ENCODE measurements at regions not wholly inside any gene's neighbourhood (a gene's known extent, or its start where the extent isn't known, plus 50 kb on each side); places are given as distances from the start of the nearest gene placed in this dataset.
"Not testable (repeated sequence)": the region's sequence is repeated elsewhere in the genome, so short reads cannot be mapped to it uniquely, and the experiment has no call there.

DNA sequence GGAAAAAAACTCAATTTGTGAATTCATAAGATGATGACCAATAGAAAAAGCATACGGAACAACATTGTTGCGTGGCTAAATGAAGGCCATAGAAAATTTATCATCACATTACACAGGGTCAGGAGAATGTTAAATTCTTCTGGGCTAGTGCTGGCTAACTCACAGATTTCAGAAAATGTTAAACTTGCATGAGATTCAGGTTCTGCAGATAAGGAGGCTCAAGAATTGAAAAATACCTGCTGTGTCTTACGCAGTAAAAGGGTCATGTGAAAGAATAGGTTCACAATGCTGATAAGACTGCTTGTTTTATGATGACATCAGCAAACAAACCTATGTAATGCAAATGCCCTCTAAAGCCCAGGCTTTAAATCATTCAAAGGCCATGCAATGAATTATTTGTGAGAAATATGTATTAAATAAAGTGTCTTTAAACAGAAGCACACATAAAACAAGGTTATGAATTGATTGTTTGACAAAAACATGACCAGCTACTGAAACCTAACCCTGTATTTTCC, 378.8 kb downstream of the USP25 start:
- no peaks in the 10 kb centered on the region for H3K4me1 Mint-ChIP-seq
- DNase-seq = no peak
- no peaks in the 10 kb centered on the region for H3K27me3 Mint-ChIP-seq
- no peaks in the 10 kb centered on the region for H3K9me3 Mint-ChIP-seq
- no peaks in the 10 kb centered on the region for H3K36me3 Mint-ChIP-seq
- no peak overlapping the region for H3K27ac Mint-ChIP-seq
- no peak overlapping the region for H3K4me3 Mint-ChIP-seq

DNA sequence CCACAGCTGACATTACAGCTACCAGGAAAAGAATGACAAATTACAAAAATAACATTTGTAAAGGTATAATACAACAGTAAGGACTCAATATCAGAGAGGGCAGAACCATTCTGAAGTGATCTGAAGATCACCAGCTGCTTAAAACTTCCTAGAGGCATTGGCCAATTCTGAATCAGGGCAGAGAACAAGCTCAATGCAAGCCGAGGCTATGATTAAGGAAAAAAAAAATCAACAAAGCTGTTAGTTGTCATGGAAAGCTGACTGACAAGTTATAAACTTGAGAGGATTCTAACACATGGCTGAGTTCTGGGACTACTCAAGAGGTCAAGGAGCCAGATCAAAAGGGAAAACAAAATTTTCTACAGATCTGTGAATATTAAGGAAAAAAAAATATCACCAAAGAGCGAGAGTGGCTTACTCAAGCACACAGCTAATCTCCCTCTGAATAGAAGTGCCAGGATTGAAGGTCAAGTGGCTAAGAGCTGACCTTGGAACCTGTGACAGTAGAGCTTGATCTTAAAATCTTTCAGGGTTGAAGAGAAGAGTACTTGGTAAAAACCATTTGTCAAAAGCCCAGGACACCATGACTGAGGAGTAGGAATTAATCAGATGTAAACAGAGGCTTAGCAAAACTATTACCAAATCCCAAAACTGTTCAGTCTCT, 383.4 kb downstream of the USP25 start:
- peaks cover 1% of the 10 kb centered on the region for H3K9me3 Mint-ChIP-seq
- H3K27me3 Mint-ChIP-seq = no peaks in the 10 kb centered on the region
- H3K36me3 Mint-ChIP-seq = no peaks in the 10 kb centered on the region
- DNase-seq = no peak
- no peak overlapping the region for H3K4me3 Mint-ChIP-seq
- no peak overlapping the region for H3K27ac Mint-ChIP-seq
- no peaks in the 10 kb centered on the region for H3K4me1 Mint-ChIP-seq

DNA sequence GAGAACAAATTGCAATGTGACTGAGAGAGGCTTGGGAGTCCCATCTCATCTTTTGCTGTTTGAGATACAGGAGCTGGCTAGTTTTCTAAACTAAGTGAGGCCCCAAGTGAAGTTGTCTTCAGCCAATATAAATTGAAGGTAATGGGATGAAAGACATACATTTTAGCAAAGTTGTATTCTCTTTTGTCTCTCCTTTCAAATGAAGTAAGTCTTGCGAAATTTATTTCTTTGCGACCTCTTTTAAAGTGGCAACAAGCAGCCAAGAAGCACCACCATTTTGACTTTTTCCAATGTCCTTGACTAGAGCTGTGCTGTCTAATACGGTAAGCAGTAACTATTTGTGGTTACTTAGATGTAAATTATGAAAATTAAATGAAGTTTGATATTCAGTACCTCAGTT, 385.7 kb downstream of the USP25 start:
- peaks cover 1% of the 10 kb centered on the region for H3K9me3 Mint-ChIP-seq
- no peak overlapping the region for H3K27ac Mint-ChIP-seq
- DNase-seq = no peak
- no peak overlapping the region for H3K4me3 Mint-ChIP-seq
- no peaks in the 10 kb centered on the region for H3K27me3 Mint-ChIP-seq
- H3K4me1 Mint-ChIP-seq = no peaks in the 10 kb centered on the region
- no peaks in the 10 kb centered on the region for H3K36me3 Mint-ChIP-seq

DNA sequence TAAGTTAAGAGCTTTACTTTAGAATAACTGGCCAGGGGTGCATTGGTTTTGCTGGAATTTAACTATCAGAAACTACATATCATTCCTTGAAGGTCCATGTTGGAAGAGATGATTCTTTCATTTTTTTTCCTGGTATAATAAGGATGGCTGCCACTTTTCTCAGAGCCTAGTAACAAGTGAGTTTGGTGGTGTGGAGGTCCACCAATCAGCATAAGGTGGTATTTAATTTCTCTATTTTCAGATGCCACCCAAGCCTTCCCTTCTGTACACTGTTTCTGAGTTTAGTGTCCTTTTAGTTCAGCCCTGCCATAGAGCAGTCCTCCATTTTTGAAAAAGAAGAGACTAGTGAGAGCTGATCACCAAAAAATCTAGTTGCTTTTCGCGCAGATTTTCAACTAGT, 386.3 kb downstream of the USP25 start:
- no peak for DNase-seq
- Mint-ChIP-seq H3K9me3 (peaks cover 1% of the 10 kb centered on the region), H3K4me1 (no peaks in the 10 kb centered on the region), H3K27ac (no peak overlapping the region), H3K36me3 (no peaks in the 10 kb centered on the region), H3K27me3 (no peaks in the 10 kb centered on the region), H3K4me3 (no peak overlapping the region)

DNA sequence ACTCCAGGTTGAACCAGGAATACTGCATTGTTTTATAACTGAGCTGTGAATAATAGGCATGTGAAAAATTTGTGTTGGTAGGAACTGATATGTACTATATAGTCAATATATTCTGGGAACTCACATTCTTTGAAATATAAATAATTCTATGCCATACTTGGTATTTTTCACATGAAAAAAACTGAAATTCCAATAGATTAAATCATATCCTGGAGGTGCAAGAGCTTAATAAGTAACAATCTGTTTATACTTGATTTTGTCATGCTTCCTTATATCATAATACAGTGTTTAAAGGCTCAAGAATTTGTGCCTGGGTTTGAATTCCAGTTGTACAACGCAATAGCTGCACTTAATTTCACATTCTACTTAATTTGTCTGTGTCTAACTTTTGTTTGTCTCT, 387.0 kb downstream of the USP25 start:
- Mint-ChIP-seq H3K27me3 (no peaks in the 10 kb centered on the region), H3K36me3 (no peaks in the 10 kb centered on the region), H3K4me3 (no peak overlapping the region), H3K27ac (no peak overlapping the region), H3K4me1 (no peaks in the 10 kb centered on the region), H3K9me3 (peaks cover 1% of the 10 kb centered on the region)
- DNase-seq = no peak

DNA sequence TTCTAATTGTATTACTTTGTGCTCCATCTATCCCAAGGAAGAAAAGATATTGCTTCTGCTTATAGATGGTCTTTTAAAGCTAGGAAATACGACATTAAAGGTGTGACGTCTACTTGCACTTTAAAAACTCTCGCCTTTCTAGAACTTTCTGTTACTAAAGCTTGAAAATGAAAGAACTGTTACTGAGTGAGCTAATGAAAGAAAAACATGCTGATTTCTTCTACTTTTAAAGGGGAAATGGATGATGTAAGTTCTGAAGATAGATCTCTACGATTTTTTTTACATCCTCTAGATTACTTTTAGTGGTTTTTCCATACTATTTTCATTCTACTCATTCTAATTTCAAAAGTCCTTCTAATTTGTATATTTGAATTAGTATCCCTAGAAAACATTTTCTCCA, 387.5 kb downstream of the USP25 start:
- no peaks in the 10 kb centered on the region for H3K36me3 Mint-ChIP-seq
- no peak overlapping the region for H3K27ac Mint-ChIP-seq
- no peak overlapping the region for H3K4me3 Mint-ChIP-seq
- peaks cover 1% of the 10 kb centered on the region for H3K9me3 Mint-ChIP-seq
- no peak for DNase-seq
- no peaks in the 10 kb centered on the region for H3K27me3 Mint-ChIP-seq
- no peaks in the 10 kb centered on the region for H3K4me1 Mint-ChIP-seq

DNA sequence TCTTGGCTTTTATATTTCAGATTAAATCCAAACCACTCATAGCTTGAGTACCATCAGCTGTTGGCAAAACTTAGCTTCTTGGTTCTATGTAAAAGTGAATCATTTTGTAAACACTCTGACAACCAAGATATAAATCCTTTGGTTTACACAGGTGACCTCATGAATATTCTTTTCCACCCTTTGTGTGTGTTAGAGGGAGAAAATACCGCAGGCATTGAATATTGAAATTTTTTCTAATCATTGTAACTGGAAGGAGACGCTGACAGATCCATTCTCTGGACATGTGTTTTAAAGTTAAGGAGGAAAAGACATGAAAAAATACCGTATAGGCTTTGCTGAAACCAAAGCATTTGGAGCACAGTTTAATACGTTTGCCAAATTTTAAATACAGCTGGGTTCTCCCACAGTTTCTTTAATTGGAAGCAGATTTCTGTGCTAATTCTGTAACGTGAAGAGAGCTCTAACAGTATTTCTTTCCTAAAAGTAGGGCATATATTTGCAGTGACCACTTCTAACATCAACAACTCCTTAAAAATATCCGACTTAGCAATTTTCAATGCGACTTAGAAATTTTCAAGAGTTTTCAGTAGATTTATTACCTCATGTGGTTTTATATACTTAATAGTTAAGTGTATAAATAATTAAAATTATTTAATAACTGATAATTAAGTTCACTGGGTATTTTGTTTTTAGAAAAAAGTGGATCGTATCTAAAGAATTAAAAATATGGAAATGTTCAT, 388.2 kb downstream of the USP25 start:
- Mint-ChIP-seq H3K4me1 (no peaks in the 10 kb centered on the region), H3K36me3 (no peaks in the 10 kb centered on the region), H3K4me3 (no peak overlapping the region), H3K27me3 (no peaks in the 10 kb centered on the region), H3K27ac (no peak overlapping the region), H3K9me3 (peaks cover 1% of the 10 kb centered on the region)
- no peak for DNase-seq

DNA sequence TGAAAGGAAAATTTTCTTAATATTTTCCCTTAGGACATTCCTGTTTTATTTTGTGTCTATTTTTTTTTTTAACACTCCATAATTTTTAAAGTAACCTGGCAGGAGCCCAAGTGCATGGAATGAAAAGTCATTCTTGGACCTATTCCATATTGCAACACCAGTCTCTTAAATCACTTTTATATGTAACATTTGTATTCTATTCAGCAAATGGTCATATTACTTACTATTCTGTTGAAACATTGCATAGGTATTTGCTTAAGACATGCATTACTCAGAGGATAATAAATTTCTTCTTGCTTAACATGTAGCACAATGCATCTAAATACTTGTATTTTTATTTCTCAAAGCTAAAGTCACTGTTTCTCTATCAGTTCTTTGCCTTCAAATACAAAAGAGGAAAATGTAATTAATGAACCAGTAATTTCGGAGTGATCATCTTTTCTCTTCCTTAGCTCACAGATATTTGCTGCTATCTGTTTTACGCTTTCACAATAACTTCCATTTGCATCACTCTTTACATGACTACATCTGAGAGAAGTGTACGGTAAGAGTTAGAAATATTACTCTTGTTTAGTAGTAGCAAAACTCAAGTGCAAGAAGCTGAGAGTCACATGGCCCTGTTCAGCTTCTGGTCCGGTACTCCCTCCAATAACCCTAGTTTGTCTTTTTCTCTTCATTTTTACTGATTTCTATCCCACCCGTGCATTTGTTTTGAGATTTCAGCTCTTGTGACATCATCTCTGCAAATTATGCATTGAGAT, 394.8 kb downstream of the USP25 start:
- Mint-ChIP-seq H3K4me3 (no peak overlapping the region), H3K4me1 (no peaks in the 10 kb centered on the region), H3K36me3 (no peaks in the 10 kb centered on the region), H3K27ac (no peak overlapping the region), H3K27me3 (no peaks in the 10 kb centered on the region), H3K9me3 (no peaks in the 10 kb centered on the region)
- no peak for DNase-seq

DNA sequence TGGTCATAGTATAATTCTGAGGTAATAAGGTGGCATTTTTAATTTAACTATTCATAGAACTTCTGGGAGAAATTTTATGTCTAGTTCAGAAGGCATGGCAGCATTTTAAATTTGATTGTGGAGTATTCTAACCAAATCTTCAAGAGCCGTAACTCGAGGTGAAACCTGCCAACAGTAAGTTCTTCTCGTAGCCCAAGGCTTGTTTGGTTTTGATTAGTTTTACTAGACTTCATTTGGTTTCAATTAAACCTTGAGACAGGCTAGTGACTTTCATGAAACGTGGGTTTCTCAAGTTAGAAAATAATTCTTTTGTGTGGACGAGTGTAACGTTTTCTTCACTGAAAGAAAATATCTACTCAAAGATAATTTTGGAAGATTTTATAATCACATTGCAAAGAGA, 395.5 kb downstream of the USP25 start:
- Mint-ChIP-seq H3K27me3 (no peaks in the 10 kb centered on the region), H3K27ac (no peak overlapping the region), H3K4me1 (no peaks in the 10 kb centered on the region), H3K36me3 (no peaks in the 10 kb centered on the region), H3K4me3 (no peak overlapping the region), H3K9me3 (peaks cover 6% of the 10 kb centered on the region)
- no peak for DNase-seq

DNA sequence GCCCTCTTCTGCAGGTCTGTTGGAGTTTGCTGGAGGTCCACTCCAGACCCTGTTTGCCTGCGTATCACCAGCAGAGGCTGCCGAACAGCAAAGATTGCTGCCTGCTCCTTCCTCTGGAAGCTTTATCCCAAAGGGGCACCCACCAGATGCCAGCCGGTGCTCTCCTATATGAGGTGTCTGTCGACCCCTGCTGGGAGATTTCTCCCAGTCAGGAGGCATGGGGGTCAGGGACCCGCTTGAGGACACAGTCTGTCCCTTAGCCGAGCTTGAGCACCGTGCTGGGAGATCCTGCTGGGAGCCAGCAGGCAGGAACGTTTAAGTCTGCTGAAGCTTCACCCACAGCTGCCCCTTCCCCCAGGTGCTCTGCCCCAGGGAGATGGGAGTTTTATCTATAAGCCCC, 402.7 kb downstream of the USP25 start:
- not testable (repeated sequence) for H3K4me3 Mint-ChIP-seq, H3K36me3 Mint-ChIP-seq, H3K4me1 Mint-ChIP-seq, H3K27ac Mint-ChIP-seq, H3K27me3 Mint-ChIP-seq, DNase-seq
- H3K9me3 Mint-ChIP-seq = peaks cover 10% of the 10 kb centered on the region

DNA sequence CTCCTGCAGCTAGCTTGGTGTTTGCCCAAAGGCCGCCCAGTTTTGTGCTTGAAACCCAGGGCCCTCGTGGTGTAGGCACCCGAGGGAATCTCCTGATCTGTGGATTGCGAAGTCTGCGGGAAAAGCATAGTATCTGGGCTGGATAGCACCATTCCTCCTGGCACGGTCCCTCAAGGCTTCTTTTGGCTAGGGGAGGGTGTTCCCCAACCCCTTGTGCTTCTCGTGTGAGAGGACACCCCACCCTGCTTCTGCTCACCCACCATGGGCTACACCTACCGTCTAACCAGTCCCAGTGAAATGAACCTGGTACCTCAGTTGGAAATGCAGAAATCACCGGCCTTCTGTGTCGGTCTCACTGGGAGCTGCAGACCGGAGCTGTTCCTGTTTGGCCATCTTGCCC, 403.5 kb downstream of the USP25 start:
- no peak overlapping the region for H3K4me3 Mint-ChIP-seq
- peaks cover 10% of the 10 kb centered on the region for H3K9me3 Mint-ChIP-seq
- H3K27ac Mint-ChIP-seq = no peak overlapping the region

DNA sequence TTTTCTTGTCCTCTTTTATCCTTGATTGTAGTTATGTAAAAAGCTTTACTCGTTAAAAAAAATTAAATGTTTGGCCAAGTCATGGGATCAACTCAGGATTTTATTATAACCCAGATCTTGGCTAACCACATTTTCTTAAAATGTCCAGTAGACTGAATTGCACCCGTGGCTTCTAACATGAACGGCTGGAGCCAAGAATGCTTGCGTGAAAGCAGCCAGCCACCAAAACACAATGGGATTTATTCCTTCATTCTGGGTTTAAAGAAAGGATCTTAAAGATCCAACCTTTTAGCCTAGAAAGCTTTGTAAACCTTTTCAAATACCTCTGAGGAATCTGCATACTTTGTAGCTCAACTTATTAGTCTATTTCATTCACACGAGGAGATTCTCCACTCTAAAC, 404.4 kb downstream of the USP25 start:
- Mint-ChIP-seq H3K36me3 (no peaks in the 10 kb centered on the region), H3K27me3 (no peaks in the 10 kb centered on the region), H3K4me3 (no peak overlapping the region), H3K4me1 (no peaks in the 10 kb centered on the region), H3K27ac (no peak overlapping the region), H3K9me3 (peaks cover 10% of the 10 kb centered on the region)
- no peak for DNase-seq

More for the DNA sequence above, 403.5 kb downstream of the USP25 start:
- Mint-ChIP-seq H3K27me3 (no peaks in the 10 kb centered on the region), H3K4me1 (no peaks in the 10 kb centered on the region), H3K36me3 (no peaks in the 10 kb centered on the region)
- no peak for DNase-seq

DNA sequence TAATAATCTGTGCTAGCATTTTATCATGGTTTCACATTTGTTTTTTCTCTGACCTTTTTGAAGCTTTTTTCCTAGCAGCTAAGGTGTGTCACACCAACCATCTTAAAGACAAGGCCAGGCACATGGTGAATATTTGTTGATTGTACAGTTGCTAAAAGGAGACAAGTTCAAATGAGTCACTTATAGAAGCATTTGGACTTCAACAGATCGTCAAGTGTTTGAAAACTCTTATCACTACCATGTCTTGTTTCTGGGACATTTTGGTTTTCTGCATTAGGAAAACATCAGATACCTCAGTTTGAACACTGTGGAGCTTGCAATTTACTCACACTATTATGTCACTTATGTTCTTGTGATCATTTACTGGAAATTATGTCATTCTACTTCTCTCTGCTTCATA, 407.3 kb downstream of the USP25 start:
- H3K27ac Mint-ChIP-seq = no peak overlapping the region
- no peaks in the 10 kb centered on the region for H3K4me1 Mint-ChIP-seq
- no peak for DNase-seq
- H3K4me3 Mint-ChIP-seq = no peak overlapping the region
- H3K27me3 Mint-ChIP-seq = no peaks in the 10 kb centered on the region
- no peaks in the 10 kb centered on the region for H3K36me3 Mint-ChIP-seq
- H3K9me3 Mint-ChIP-seq = no peaks in the 10 kb centered on the region

DNA sequence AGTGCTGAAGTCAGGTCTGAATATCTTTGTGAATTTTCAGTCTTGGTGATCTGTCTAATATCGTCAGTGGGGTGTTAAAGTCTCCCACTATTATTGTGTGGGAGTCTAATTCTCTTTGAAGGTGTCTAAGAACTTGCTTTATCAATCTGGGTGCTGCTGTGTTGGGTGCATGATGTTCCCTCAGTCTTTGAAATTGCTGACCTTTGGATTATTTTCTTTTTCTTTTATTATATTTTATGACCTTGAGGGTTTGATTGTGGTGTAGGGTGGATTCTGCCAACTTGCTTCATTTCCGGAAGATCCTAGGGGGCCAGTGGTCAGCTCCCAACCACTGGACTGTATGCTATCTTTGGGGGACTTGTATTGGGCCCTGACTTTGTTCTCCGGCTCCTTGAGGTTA, 415.3 kb downstream of the USP25 start:
- peaks cover 1% of the 10 kb centered on the region for H3K9me3 Mint-ChIP-seq
- H3K4me1 Mint-ChIP-seq = no peaks in the 10 kb centered on the region
- DNase-seq = no peak
- H3K4me3 Mint-ChIP-seq = no peak overlapping the region
- H3K27me3 Mint-ChIP-seq = peaks cover 3% of the 10 kb centered on the region
- H3K36me3 Mint-ChIP-seq = no peaks in the 10 kb centered on the region
- H3K27ac Mint-ChIP-seq = no peak overlapping the region

DNA sequence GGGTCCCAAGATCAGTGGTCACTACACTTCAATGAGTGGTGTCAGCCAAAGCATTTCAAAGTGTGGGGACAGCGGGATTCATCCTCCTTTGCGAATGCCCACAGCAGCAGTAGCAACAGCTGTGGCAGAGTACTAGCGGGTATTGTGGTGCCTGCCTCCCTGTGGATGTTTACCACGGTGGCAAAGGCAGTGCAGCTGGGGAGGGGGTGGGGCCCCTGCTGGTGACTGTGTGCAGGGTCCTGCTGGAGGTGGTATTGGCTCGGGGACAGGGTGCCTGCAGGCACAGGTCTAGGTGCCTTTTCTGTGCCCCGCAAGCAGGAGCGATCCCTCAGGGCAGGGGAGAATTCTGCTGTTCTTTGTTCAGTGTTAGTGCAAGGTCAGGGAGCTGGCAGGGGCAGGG, 415.7 kb downstream of the USP25 start:
- no peaks in the 10 kb centered on the region for H3K36me3 Mint-ChIP-seq
- H3K4me3 Mint-ChIP-seq = no peak overlapping the region
- H3K4me1 Mint-ChIP-seq = no peaks in the 10 kb centered on the region
- no peak overlapping the region for H3K27ac Mint-ChIP-seq
- H3K27me3 Mint-ChIP-seq = peaks cover 3% of the 10 kb centered on the region
- H3K9me3 Mint-ChIP-seq = peaks cover 1% of the 10 kb centered on the region
- DNase-seq = no peak

Data from activated naive CD8-positive, alpha-beta T cell treated with anti-CD3 and anti-CD28 coated beads for 36 hours (primary cell).